ENCODE measurements at regions not wholly inside any gene's neighbourhood (a gene's known extent, or its start where the extent isn't known, plus 50 kb on each side); places are given as distances from the start of the nearest gene placed in this dataset.

DNA sequence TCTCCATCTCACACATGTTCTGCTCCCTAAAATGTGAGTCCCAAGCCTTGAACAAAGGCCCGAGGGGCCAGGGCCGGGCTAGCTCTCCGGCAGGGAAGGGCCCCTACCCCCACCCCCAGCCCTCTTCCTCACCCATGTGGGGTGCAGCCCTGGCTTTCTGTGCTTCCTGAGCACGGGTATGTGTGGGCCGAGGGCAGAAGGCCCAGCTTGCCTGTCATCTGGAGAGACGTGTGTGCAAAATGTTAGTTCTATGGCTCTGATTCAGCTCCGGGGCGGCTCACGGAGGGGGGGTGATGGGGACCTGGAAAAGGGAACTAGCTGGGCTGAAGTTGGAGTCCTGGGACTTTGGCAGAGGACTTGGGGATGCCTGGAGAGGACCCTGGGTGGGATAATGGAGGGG, 90.3 kb upstream of the ARAP3 start (continued):
- no peak for TF ChIP-seq GTF2F1 (IDR thresholded peaks at IDR 0.05; ENCODE audit: borderline replicate concordance, low read depth, low read length)
- no peak for TF ChIP-seq CHD1 (IDR thresholded peaks at IDR 0.05; ENCODE audit: low read depth, low read length)
- TF ChIP-seq SAP30 (IDR thresholded peaks at IDR 0.05; ENCODE audit: insufficient read depth, insufficient replicate concordance, low read length) = no peak
- TF ChIP-seq BACH1 (IDR thresholded peaks at IDR 0.05; ENCODE audit: low read length) = no peak
- TF ChIP-seq, protein P1, sequence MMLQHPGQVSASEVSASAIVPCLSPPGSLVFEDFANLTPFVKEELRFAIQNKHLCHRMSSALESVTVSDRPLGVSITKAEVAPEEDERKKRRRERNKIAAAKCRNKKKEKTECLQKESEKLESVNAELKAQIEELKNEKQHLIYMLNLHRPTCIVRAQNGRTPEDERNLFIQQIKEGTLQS (IDR thresholded peaks at IDR 0.05; ENCODE audit: insufficient read depth, low read depth, low read length) = no peak

Measured in H1 (cell line).